ENCODE measurements at regions not wholly inside any gene's neighbourhood (a gene's known extent, or its start where the extent isn't known, plus 50 kb on each side); places are given as distances from the start of the nearest gene placed in this dataset.

GRCh38 chr2:153268941-153269461, 209.6 kb downstream of the RPRM start:
- TF ChIP-seq CTCF (IDR thresholded peaks at IDR 0.05): no peak
- no peak for TF ChIP-seq POLR2A (IDR thresholded peaks at IDR 0.05)
